Heart left ventricle (tissue), 16 donors: ENCODE measurements at regions not wholly inside any gene's neighbourhood (a gene's known extent, or its start where the extent isn't known, plus 50 kb on each side); places are given as distances from the start of the nearest gene placed in this dataset.

Experiments used
- ATAC-seq, 4 donors: fragments of 200-7000 bp; cut with Tn5 transposase; one replicate each; pipeline ENCODE4 v1.9.1; 2020 to 2022; ENCODE audit warnings: moderate library complexity in 4 of 4, mild to moderate bottlenecking in 3 of 4, moderate number of reproducible peaks in 1 of 4
- DNase-seq, 5 donors: peaks; one replicate each; pipeline ENCODE4 v3.0.0-alpha.2; 2020
- H3K27ac ChIP-seq, 12 donors: fragments of 200-600 bp; sonication (generic) in 4 of 12; one replicate each; pipeline versions ENCODE4 v1.5.0 to v1.8.0; 2016 to 2022; ENCODE audit warnings: mild to moderate bottlenecking in 2 of 12
- H3K27me3 ChIP-seq, 9 donors: fragments of 200-600 bp; sonication (generic) in 2 of 9; one replicate each; pipeline versions ENCODE4 v1.5.1 to v1.8.0; 2016 to 2022; ENCODE audit warnings: mild to moderate bottlenecking in 3 of 9
- H3K36me3 ChIP-seq, 9 donors: fragments of 200-600 bp; sonication (generic) in 2 of 9; one replicate each; pipeline versions ENCODE4 v1.5.0 to v1.8.0; 2018 to 2022; ENCODE audit warnings: mild to moderate bottlenecking in 2 of 9
- H3K4me1 ChIP-seq, 12 donors: fragments of 200-600 bp; sonication (generic) in 4 of 12; one replicate each; pipeline versions ENCODE4 v1.5.0 to v1.8.0; 2016 to 2022; ENCODE audit warnings: mild to moderate bottlenecking in 3 of 12
- H3K4me3 ChIP-seq, 12 donors: fragments of 200-600 bp; sonication (generic) in 4 of 12; one replicate each; pipeline versions ENCODE4 v1.5.0 to v1.8.0; 2017 to 2022; ENCODE audit warnings: mild to moderate bottlenecking in 9 of 12, moderate library complexity in 4 of 12
- H3K9me3 ChIP-seq, 12 donors: fragments of 200-600 bp; sonication (generic) in 4 of 12; one replicate each; pipeline versions ENCODE4 v1.5.0 to v1.8.0; 2016 to 2022; ENCODE audit warnings: mild to moderate bottlenecking in 1 of 12
- CTCF ChIP-seq, 12 donors: fragments of 200-600 bp; sonication (generic) in 4 of 12; IDR thresholded peaks; one replicate each; pipeline versions ENCODE4 v1.5.0 to v1.8.0; 2018 to 2022; ENCODE audit warnings: antibody characterized with exemption in 12 of 12, mild to moderate bottlenecking in 5 of 12
- POLR2A ChIP-seq, 2 donors: fragments of 450-650 bp; IDR thresholded peaks; one replicate each; pipeline ENCODE4 v1.6.1; 2017; ENCODE audit warnings: antibody characterized with exemption in 2 of 2, mild to moderate bottlenecking in 2 of 2, moderate library complexity in 2 of 2
- WGBS, 4 donors: extraction: QIAGEN DNeasy Blood & Tissue Kit in 2 of 4; methylation state at CpG; one replicate each; pipeline versions ENCODE4 v1.1.5 to v1.1.7; 2013 to 2018; 5-methylcytosine and 5-hydroxymethylcytosine counted together
- intact Hi-C, 10 donors: fragments of 100-400 bp; cut with DNase I; formaldehyde crosslinking; loops; one replicate each; pipeline versions ENCODE4 v1.11.1 to v1.14.2; 2022
- donor health status: ischemic (EF 13 %, LVEDD 7.1; RV severe dilation, severe dysfunction).
- donor health status: healthy with polysubstance abuse.
- donor health status: DM: no; HTN: yes; CAD: no.
- donor health status: DM: no; HTN: no; CAD: no.
- donor health status: ischemic (EF 25% LVEDD 6.9; RV normal size, moderate dysfunction).
- donor health status: ischemic (EF 25% LVEDD 5.7; RV mildly dilated, moderate dysfunction).
- donor health status: healthy.
- donor health status: DM: yes; HTN: yes; CAD: no.
- donor health status: ischemic (EF 35%, LVEDD 5.7; RV mildly dilated, moderate dysfunction).
- donor health status: nonischemic (EF 11% LVEDD 7.7; RV severe dilation, severe dysfunction).
- donor health status: DM: yes; HTN: yes; CAD: no.
- donor health status: PGD.
- donor health status: ischemic (EF 29% LVEDD 5.4; RV normal size, mild dysfunction).
- donor health status: nonischemic (EF 23%, LVEDD 6.1; RV moderate dilation, normal function).

GRCh38 chrX:13372203-13372980, 52.5 kb upstream of the ATXN3L start:
- DNase-seq (no peak), ATAC-seq (no peak)
- WGBS, 4 donors = 80 to 99% (median 92%) methylated on average over 2 of the region's 2 CpGs
- Histone ChIP-seq H3K4me3 (no peak overlapping the region), H3K9me3 (no peaks in the 10 kb centered on the region), H3K36me3 (no peaks in the 10 kb centered on the region), H3K27me3 (peaks cover 0 to 13% (median 0%) of the 10 kb centered on the region in 9 donors), H3K4me1 (peaks cover 0 to 10% (median 0%) of the 10 kb centered on the region in 12 donors), H3K27ac (no peak overlapping the region)
- no peak for TF ChIP-seq POLR2A (IDR thresholded peaks at IDR 0.05)
- TF ChIP-seq CTCF (IDR thresholded peaks at IDR 0.05) = no peak
- intact Hi-C loops = no loop called here

DNA sequence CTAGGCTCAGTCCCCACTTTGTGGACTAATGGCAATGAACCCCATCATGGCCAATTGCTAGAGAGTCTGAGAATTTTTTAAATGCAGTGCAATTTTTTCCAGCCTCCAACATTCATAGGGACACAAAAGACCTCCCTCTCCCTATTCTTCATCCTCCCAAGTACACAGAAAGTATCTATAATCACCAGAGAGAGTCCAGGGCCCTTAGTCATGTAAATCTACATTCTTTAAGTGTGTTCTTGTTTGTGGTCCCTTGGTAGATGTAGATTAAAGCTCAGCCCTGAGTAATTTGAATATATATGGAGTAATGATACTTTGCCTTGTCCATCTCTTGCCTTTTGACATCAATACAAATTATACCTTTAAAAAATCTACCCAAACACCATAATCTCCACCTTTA, 51.3 kb upstream of the ATXN3L start:
- Histone ChIP-seq H3K27me3 (peaks cover 0 to 13% (median 0%) of the 10 kb centered on the region in 9 donors), H3K27ac (no peak overlapping the region), H3K9me3 (no peaks in the 10 kb centered on the region), H3K4me3 (no peak overlapping the region), H3K36me3 (no peaks in the 10 kb centered on the region), H3K4me1 (peaks cover 0 to 2% (median 0%) of the 10 kb centered on the region in 12 donors)
- no peak for TF ChIP-seq POLR2A (IDR thresholded peaks at IDR 0.05)
- TF ChIP-seq CTCF (IDR thresholded peaks at IDR 0.05) = no peak
- DNase-seq (no peak), ATAC-seq (no peak)
- intact Hi-C loops = no loop called here

GRCh38 chrX:13370713-13371112, 50.9 kb upstream of the ATXN3L start:
- intact Hi-C loops = no loop called here
- Histone ChIP-seq H3K36me3 (no peaks in the 10 kb centered on the region), H3K27me3 (peaks cover 0 to 13% (median 0%) of the 10 kb centered on the region in 9 donors), H3K4me1 (peaks cover 0 to 2% (median 0%) of the 10 kb centered on the region in 12 donors), H3K4me3 (no peak overlapping the region), H3K27ac (no peak overlapping the region), H3K9me3 (no peaks in the 10 kb centered on the region)
- 57 to 72% (median 62%) methylated on average over 1 of the region's 1 CpG for WGBS, 4 donors
- DNase-seq = no peak
- ATAC-seq = no peak
- TF ChIP-seq POLR2A (IDR thresholded peaks at IDR 0.05) = no peak
- no peak for TF ChIP-seq CTCF (IDR thresholded peaks at IDR 0.05)
